GM12872 (cell line): ENCODE measurements at regions not wholly inside any gene's neighbourhood (a gene's known extent, or its start where the extent isn't known, plus 50 kb on each side); places are given as distances from the start of the nearest gene placed in this dataset.

ENCODE experiments used
- TF ChIP-seq, protein P1 (sequence below): IDR thresholded peaks from 3 replicates; pipeline ENCODE4 v1.5.1; 2011; ENCODE audit warnings: low read depth, mild to moderate bottlenecking, low read length, moderate library complexity; ENCODE audit not compliant: insufficient read depth

GRCh38 chr5:125010356-125010755, 263.9 kb upstream of the ZNF608 start:
- TF ChIP-seq, protein P1, sequence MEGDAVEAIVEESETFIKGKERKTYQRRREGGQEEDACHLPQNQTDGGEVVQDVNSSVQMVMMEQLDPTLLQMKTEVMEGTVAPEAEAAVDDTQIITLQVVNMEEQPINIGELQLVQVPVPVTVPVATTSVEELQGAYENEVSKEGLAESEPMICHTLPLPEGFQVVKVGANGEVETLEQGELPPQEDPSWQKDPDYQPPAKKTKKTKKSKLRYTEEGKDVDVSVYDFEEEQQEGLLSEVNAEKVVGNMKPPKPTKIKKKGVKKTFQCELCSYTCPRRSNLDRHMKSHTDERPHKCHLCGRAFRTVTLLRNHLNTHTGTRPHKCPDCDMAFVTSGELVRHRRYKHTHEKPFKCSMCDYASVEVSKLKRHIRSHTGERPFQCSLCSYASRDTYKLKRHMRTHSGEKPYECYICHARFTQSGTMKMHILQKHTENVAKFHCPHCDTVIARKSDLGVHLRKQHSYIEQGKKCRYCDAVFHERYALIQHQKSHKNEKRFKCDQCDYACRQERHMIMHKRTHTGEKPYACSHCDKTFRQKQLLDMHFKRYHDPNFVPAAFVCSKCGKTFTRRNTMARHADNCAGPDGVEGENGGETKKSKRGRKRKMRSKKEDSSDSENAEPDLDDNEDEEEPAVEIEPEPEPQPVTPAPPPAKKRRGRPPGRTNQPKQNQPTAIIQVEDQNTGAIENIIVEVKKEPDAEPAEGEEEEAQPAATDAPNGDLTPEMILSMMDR = no peak

DNA sequence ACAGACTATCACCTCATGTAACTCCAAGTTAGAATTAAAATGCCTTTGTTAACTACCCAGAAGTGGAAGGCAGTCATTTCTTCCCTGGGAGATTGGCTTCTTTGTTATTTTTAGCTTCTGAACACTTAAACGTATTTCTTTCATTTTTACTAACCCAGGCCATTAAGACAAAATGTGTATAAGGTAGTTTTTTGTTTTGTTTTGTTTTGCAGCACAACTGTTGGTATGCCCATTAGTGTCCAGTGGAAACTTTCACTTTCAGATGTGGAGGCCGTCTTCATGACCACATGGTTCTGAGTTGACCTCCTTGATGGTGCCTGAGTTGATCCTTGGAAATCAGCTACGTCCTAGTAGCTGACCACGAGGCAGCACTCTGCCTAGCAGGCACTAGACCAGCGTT, 264.6 kb upstream of the ZNF608 start:
- TF ChIP-seq, protein P1 = no peak

DNA sequence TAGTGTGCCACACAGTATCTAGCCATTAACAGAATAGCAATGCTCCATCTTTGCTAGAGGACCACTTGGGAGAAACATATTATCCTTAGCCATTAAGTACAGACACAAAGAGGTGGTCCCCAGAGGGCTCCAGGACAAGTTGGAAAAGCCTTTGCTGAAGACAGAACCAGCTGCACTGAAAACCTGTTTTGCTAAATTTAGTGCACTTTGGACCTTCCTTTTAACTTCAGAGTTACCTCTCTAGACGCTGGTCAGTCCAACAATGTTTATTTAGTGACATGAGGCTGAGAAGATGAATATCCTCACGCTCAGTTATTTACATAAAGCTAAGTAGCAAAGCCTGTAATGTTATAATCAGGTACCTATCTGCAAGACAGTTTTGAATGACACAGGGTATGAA, 265.0 kb upstream of the ZNF608 start:
- TF ChIP-seq, protein P1 = no peak

DNA sequence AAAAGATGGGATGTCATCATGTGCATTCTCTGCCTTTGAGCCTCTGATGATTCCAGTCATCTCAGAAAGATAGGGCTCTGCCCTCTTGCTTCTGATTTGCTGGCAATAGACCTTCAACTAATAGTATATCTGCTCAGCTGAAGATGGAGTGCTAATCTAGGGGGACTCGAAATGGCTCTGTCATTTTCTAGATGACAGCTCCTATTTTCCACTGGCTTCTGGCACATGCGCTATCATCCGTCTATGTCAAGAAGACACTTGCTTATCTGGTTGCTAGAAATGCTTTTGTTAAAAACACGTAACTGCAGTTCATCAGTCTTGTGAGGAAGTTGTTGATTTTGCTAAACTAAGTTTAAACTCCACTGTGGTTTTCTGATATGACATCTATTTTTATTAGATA, 265.5 kb upstream of the ZNF608 start:
- TF ChIP-seq, protein P1 = no peak

DNA sequence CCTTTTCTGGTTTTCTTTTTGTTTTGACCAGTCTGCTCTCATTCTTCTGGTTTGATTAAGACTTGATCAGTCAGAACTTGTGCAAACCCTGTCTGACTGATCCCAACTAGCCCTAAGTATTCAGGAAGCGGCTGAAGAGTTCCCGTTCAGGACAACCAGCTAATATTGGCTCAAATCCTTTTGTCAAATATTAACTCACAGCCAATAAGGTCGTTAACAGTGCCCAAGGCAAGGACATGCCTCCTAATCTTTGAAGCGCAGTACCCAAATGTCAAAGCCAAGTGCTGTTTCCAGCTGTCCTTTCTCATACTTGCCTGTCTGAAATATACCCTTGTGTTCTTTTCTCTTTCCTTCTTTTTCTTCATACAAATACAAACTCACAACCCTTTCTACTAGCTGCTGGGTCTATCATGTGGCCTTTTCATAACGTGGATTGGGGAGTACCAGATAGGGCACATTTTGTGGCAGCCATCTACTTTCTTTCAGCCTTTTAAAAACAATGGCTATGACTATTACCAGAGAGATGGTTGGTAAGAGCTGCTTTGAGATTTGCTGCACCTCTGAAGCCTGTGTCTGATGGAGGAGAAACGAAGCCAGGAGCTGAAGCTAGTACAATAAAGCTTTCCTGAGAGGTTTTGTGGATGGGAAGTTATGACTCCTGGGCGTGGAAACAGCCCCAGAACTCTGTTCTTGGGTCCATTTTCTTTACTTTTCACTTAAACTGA, 266.4 kb upstream of the ZNF608 start:
- TF ChIP-seq, protein P1 = no peak

DNA sequence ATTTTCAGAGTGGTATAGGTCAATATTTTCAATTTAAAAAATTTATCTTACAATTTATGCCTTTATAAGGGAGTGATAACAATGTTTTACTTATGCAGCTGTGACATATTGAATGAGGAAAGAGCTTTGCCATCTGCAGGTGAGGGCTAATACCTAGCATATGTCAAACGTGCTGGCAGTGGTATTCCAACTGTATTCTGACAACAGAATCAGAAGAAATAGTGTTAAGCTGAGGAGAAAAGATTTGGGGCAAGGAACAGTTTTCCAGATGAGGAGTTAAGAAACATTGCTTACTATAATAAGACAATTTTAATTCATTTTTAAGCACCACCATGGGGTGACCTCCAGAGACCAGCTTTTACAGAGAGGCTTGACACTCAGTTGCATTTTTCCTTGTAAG, 267.8 kb upstream of the ZNF608 start:
- TF ChIP-seq, protein P1 = no peak

GRCh38 chr5:125017796-125018195, 271.4 kb upstream of the ZNF608 start:
- TF ChIP-seq, protein P1 = no peak
